Activated T-helper 17 cell treated with anti-CD3 and anti-CD28 coated beads, Interleukin-2, amount 50 U/mL, for 72 hours (primary cell): ENCODE measurements at regions not wholly inside any gene's neighbourhood (a gene's known extent, or its start where the extent isn't known, plus 50 kb on each side); places are given as distances from the start of the nearest gene placed in this dataset.

Source experiments
- ATAC-seq: fragments of 150-1000 bp; cut with Tn5 transposase; replicated peaks from 2 replicates; pipeline ENCODE4 v1.10.0; 2021; ENCODE audit warnings: mild to moderate bottlenecking, moderate library complexity
- H3K27ac Mint-ChIP-seq: one replicate; pipeline ENCODE4 v1.8.0; 2022; ENCODE audit warnings: mixed read lengths
- H3K27me3 Mint-ChIP-seq: one replicate; pipeline ENCODE4 v1.8.0; 2022; ENCODE audit warnings: mixed read lengths
- H3K36me3 Mint-ChIP-seq: one replicate; pipeline ENCODE4 v1.8.0; 2022; ENCODE audit warnings: low read depth, mild to moderate bottlenecking, mixed read lengths
- H3K4me1 Mint-ChIP-seq: one replicate; pipeline ENCODE4 v1.8.0; 2022; ENCODE audit warnings: mixed read lengths
- H3K4me3 Mint-ChIP-seq: one replicate; pipeline ENCODE4 v1.8.0; 2022; ENCODE audit warnings: mild to moderate bottlenecking, mixed read lengths
- H3K9me3 Mint-ChIP-seq: one replicate; pipeline ENCODE4 v1.8.0; 2022; ENCODE audit warnings: mixed read lengths

DNA sequence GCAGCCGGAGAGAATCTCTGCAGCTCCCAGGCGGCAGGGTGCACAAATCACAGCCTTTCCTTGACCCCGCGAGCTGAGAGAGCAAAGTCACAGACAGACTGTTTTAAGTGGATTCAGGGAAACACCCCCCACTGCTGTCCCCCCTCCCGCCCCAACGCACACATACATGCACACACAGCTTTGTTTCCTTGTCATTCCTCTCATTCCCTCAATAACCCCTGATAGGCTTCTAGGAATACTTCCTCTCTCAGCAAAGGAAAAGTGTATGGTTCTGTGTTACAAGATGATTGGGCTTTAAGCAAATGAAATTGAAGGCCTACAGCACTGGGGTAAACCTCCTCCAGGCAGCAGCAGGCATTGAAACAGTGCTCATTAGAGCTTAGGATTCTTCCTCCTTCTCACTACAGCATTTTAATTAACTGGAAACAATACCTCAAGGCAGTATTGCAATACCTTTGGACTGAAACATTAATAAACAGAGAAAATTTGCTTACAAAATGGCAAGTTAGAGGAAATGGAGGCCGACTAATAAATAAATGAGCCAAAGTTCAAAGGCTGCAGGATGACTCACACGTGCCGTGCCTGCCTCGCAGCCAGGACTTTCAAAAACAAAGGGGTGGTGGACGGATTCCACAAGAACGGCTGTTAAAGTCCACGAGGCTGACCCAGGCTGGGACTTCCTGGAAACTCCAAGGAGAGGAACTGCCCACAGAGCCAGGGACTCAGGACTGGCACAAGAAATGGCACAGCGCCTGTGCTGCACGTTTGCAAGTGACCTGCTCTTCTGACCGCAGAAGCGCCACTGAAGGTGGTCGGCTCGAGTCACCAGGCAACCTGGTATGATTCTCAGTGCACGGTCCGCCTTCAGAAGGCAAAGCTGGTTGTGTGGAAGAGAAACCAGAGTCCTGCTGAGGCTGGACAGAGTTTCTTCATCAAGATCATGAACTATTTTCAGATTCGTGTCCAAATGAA lies 236.2 kb downstream of the SYK start:
- no peaks in the 10 kb centered on the region for H3K9me3 Mint-ChIP-seq
- H3K27me3 Mint-ChIP-seq: peaks cover 23% of the 10 kb centered on the region
- no peak for ATAC-seq
- H3K4me1 Mint-ChIP-seq: peaks cover 23% of the 10 kb centered on the region
- H3K36me3 Mint-ChIP-seq: no peaks in the 10 kb centered on the region
- H3K4me3 Mint-ChIP-seq: peak overlapping the region; percentile 53
- peak overlapping the region; percentile 58 for H3K27ac Mint-ChIP-seq

GRCh38 chr9:91038483-91039124 lies 237.0 kb downstream of the SYK start:
- ATAC-seq: no peak
- H3K36me3 Mint-ChIP-seq: no peaks in the 10 kb centered on the region
- peaks cover 27% of the 10 kb centered on the region for H3K27me3 Mint-ChIP-seq
- H3K27ac Mint-ChIP-seq: peak overlapping the region; percentile 58
- H3K4me3 Mint-ChIP-seq: peak overlapping the region; percentile 53
- H3K4me1 Mint-ChIP-seq: peaks cover 26% of the 10 kb centered on the region
- H3K9me3 Mint-ChIP-seq: no peaks in the 10 kb centered on the region

DNA sequence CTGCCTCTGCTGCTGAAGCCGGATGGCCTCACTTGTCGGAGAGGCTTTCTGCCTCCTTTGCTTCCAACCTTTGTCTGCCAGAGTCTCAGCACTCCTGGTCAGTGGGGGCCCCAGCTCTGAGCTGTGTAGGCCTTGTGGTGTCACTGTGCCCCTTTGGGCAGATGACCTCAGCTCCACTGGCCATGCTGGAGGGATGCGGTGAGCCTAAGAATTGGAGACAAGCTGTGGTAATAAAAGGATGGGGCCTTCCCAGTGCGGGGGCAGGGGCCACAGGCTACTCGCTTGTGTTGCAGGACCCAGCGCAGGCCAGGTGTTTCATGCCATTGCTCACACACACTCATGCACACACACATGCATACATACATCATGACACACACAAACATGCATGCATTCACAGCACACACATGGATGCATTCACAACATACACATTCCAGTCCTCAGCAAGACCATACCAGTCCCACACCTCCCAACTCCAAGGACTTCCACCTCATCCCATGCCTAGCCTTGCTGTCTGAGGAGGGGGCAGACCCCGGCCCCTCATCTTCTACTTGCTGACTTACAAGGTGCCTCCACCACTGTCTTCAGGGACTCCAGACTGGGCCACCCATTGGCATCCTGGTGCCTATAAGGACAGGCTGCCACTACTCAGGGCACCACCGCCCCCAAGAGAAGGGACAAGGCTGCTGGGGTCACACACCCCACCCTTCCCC lies 237.7 kb downstream of the SYK start:
- Mint-ChIP-seq H3K4me1 (peaks cover 27% of the 10 kb centered on the region), H3K4me3 (no peak overlapping the region), H3K27ac (no peak overlapping the region), H3K9me3 (no peaks in the 10 kb centered on the region), H3K36me3 (no peaks in the 10 kb centered on the region), H3K27me3 (peaks cover 34% of the 10 kb centered on the region)
- no peak for ATAC-seq

DNA sequence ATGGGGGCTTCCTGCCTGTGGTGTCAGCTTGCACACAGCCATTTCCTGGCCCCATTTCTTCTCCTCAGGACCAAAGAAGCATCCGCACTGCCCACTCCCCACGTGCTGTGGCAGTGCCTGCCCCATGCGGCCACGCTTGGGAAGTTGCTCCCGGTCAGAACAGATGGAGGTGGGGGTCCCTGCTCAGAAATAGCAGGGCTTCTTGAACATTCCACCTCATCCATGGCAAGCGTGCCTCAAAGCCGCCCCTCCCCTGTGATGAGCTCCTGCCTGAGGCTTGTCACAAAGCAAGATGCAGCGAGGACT lies 238.2 kb downstream of the SYK start:
- no peak overlapping the region for H3K4me3 Mint-ChIP-seq
- H3K4me1 Mint-ChIP-seq: peaks cover 27% of the 10 kb centered on the region
- no peaks in the 10 kb centered on the region for H3K9me3 Mint-ChIP-seq
- no peak for ATAC-seq
- no peaks in the 10 kb centered on the region for H3K36me3 Mint-ChIP-seq
- no peak overlapping the region for H3K27ac Mint-ChIP-seq
- peaks cover 38% of the 10 kb centered on the region for H3K27me3 Mint-ChIP-seq

- no peaks in the 10 kb centered on the region for H3K9me3 Mint-ChIP-seq
- peak overlapping the region; percentile 55 for H3K27ac Mint-ChIP-seq
- no peaks in the 10 kb centered on the region for H3K36me3 Mint-ChIP-seq
- H3K4me1 Mint-ChIP-seq: peaks cover 27% of the 10 kb centered on the region
- peaks cover 42% of the 10 kb centered on the region for H3K27me3 Mint-ChIP-seq
- ATAC-seq: no peak
- H3K4me3 Mint-ChIP-seq: peak overlapping the region; percentile 19
These were observed 239.0 kb downstream of the SYK start for GRCh38 chr9:91040371-91041215.

GRCh38 chr9:91042024-91042423 lies 240.4 kb downstream of the SYK start:
- H3K4me1 Mint-ChIP-seq: peaks cover 23% of the 10 kb centered on the region
- no peaks in the 10 kb centered on the region for H3K36me3 Mint-ChIP-seq
- H3K27ac Mint-ChIP-seq: no peak overlapping the region
- no peaks in the 10 kb centered on the region for H3K9me3 Mint-ChIP-seq
- H3K4me3 Mint-ChIP-seq: no peak overlapping the region
- ATAC-seq: no peak
- peaks cover 39% of the 10 kb centered on the region for H3K27me3 Mint-ChIP-seq

DNA sequence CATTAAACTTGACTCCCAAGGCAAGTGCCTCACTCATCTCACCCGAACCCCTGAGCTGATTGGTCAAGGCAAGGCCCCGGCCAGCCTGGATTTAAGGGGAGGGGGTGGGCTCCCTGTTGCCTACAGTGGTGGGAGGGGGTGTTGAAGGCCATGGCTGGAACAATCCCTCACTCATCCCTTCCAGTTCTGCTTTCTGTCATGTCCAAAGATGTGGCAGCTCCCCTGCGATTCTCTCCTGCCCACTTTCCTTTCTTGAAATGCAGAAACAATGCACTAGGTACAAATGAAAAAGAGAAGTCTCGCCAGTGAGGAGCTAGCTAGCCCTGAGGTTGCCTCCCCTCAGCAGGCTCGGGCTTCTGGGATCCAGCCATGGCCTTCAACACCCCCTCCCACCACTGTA lies 240.9 kb downstream of the SYK start:
- Mint-ChIP-seq H3K4me3 (no peak overlapping the region), H3K36me3 (peaks cover under 1% of the 10 kb centered on the region), H3K4me1 (peaks cover 23% of the 10 kb centered on the region), H3K27me3 (peaks cover 39% of the 10 kb centered on the region), H3K27ac (no peak overlapping the region), H3K9me3 (no peaks in the 10 kb centered on the region)
- no peak for ATAC-seq

DNA sequence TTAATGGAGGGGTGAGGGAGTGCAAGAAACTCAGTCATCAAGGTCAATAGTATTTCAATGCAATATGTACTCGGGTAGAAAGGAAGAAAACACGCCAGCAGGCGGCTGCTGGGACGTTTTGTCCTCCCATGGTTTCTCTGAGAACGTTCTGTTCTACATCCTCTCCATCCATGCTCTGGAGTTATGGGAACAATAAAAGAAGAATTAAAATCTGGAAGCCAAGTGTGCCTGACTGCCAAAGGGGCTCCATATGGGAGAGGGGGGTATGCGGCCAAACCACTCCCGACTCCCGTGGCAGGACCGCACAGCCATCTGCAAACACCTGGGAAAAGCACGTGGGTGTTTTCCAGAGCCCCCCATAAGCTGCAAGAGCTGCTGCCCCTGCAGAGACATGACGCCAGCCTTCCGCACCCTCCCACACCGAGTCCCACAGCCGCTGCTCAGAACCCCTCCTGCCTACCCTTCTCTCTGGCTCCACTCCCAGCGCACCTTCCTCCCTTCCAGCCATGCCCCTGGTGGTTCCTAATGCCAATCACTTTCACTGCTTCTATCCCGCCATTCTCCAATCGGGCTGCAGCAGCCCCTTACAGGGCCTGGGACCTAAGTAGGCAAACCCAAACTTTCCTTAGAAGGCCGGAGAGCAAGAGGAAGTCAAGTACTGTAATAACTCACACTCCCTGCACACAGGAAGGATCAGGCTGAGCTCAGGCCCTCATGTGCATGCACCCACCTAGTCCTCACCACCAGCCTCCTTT lies 241.6 kb downstream of the SYK start:
- Mint-ChIP-seq H3K4me1 (peaks cover 24% of the 10 kb centered on the region), H3K27ac (peak overlapping the region; percentile 63)

DNA sequence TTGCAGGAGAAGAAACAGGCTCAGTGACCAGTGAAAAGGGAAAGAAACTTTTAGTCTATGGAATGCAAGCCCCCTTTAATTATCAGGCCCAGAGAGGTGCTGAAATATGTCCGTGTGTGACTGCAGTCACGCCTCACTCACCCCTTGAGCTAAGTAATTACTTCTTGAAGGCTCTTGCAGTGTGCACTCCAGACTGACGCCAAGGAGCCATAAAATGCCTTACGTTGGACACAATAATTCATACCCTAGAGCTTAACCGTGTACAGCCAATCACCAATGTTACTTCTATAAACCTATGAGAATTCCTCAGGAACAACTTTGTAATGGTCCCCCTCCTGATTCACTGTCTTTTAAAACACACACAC lies 242.2 kb downstream of the SYK start:
- Mint-ChIP-seq H3K9me3 (no peaks in the 10 kb centered on the region), H3K27me3 (peaks cover 34% of the 10 kb centered on the region), H3K36me3 (peaks cover 6% of the 10 kb centered on the region), H3K27ac (peak overlapping the region; percentile 63), H3K4me1 (peaks cover 25% of the 10 kb centered on the region), H3K4me3 (no peak overlapping the region)
- ATAC-seq: no peak

More for the DNA sequence above, 241.6 kb downstream of the SYK start:
- ATAC-seq: no peak
- peaks cover 39% of the 10 kb centered on the region for H3K27me3 Mint-ChIP-seq
- no peaks in the 10 kb centered on the region for H3K9me3 Mint-ChIP-seq
- H3K4me3 Mint-ChIP-seq: no peak overlapping the region
- peaks cover 6% of the 10 kb centered on the region for H3K36me3 Mint-ChIP-seq

DNA sequence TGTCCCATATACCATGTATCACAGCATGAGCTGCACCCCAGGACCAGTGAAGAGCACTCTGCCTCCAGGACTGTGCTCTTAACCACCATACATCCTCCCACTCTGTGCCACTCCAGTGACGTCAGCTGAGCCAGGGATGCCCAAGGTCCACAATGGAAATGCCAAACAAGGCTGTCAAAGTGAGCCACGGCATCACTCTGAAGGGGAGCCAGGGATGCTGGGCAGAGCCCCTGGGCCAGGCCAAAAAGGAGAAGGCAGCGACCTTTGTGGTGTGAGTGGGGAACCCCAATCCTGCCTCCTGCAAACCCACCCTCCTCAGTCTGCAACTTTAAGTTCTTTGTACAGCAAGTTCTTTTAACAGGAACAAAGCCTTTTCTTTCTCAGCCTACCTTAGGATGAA lies 242.7 kb downstream of the SYK start:
- Mint-ChIP-seq H3K36me3 (peaks cover 6% of the 10 kb centered on the region), H3K4me1 (peaks cover 29% of the 10 kb centered on the region), H3K27ac (no peak overlapping the region), H3K27me3 (peaks cover 34% of the 10 kb centered on the region), H3K9me3 (no peaks in the 10 kb centered on the region), H3K4me3 (no peak overlapping the region)
- ATAC-seq: no peak

DNA sequence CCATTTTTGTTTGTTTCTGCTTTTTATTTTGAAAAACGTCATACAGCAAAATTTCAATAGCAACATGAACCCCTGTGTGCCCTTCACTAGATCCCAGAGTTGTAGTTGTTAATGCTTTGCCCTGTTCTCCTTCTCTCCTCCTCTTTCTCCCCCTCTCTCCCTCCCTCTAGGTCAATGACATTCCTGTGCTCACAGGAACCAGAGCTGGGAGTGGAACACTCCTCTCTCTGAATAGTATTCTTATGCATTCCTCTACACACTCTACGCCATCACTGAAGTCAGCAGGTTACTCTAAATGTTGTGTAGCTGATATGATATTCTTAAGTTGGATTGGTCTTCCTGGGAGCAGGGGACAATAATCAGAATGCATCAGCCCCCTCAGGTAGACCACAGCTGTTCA lies 243.4 kb downstream of the SYK start:
- Mint-ChIP-seq H3K9me3 (no peaks in the 10 kb centered on the region), H3K27ac (no peak overlapping the region), H3K4me3 (no peak overlapping the region), H3K27me3 (peaks cover 37% of the 10 kb centered on the region), H3K36me3 (peaks cover 6% of the 10 kb centered on the region), H3K4me1 (peaks cover 29% of the 10 kb centered on the region)
- ATAC-seq: no peak

- H3K9me3 Mint-ChIP-seq: no peaks in the 10 kb centered on the region
- ATAC-seq: peak; percentile 83
- H3K27ac Mint-ChIP-seq: peak overlapping the region; percentile 90
- H3K4me1 Mint-ChIP-seq: peaks cover 40% of the 10 kb centered on the region
- peaks cover 36% of the 10 kb centered on the region for H3K27me3 Mint-ChIP-seq
- H3K4me3 Mint-ChIP-seq: peak overlapping the region; percentile 66
- peaks cover 6% of the 10 kb centered on the region for H3K36me3 Mint-ChIP-seq
These were observed 245.9 kb downstream of the SYK start for GRCh38 chr9:91047529-91047928.

- ATAC-seq: peak; percentile 86
- H3K27me3 Mint-ChIP-seq: peaks cover 41% of the 10 kb centered on the region
- peak overlapping the region; percentile 90 for H3K27ac Mint-ChIP-seq
- H3K4me3 Mint-ChIP-seq: peak overlapping the region; percentile 66
- peaks cover 6% of the 10 kb centered on the region for H3K36me3 Mint-ChIP-seq
- H3K4me1 Mint-ChIP-seq: peaks cover 45% of the 10 kb centered on the region
- no peaks in the 10 kb centered on the region for H3K9me3 Mint-ChIP-seq
These were observed 246.5 kb downstream of the SYK start for GRCh38 chr9:91047993-91048607.
